ENCODE measurements at regions not wholly inside any gene's neighbourhood (a gene's known extent, or its start where the extent isn't known, plus 50 kb on each side); places are given as distances from the start of the nearest gene placed in this dataset.

DNA sequence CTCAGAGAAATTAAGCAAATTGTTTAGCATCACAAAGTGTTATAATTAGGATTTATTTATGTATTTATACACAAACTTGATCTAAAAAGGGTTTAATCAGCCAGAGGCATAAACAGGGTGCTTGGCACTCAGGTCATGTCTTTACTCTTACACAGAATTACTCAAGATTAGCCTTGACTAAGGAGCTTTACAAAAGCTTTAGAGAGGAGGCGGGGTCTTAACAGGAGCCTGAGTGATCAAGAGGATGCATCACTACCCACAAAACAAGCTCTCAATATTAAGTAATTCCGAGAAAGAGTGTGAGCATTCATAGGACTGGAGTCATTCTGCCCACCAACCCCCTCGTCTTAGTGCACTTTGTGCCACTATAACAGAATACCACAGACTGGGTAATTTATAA, 103.0 kb downstream of the SPATA19 start:
- no peaks in the 10 kb centered on the region for H3K79me1 ChIP-seq (replicated peaks; ENCODE audit: low read length, poor library complexity, severe bottlenecking)
- H3K27me3 ChIP-seq (ENCODE audit: control insufficient read depth in 1 of 2, insufficient read depth in 1 of 2, low read length in 2 of 2): no peaks in the 10 kb centered on the region
- DNase-seq: no peak
- no peak overlapping the region for H3K9ac ChIP-seq (ENCODE audit: low read length)
- H3K4me3 ChIP-seq (ENCODE audit: insufficient read depth in 1 of 2, low read depth in 1 of 2, low read length in 2 of 2): no peak overlapping the region
- WGBS: no CpG with 5 or more reads among the region's 3 CpGs
- no peak overlapping the region for H2BK15ac ChIP-seq (ENCODE audit: low read depth, poor library complexity, severe bottlenecking)
- no peak overlapping the region for H3K23ac ChIP-seq (ENCODE audit: low read length in 2 of 2)
- no peak overlapping the region for H4K91ac ChIP-seq (ENCODE audit: low read length)
- no peak overlapping the region for H4K8ac ChIP-seq (ENCODE audit: low read length)
- no peak overlapping the region for H2BK120ac ChIP-seq (ENCODE audit: low read depth, low read length)
- no peak overlapping the region for H3K14ac ChIP-seq (ENCODE audit: low read length in 2 of 2)
- no peak overlapping the region for H3K4ac ChIP-seq (ENCODE audit: low read depth in 1 of 2, low read length in 2 of 2)
- no peaks in the 10 kb centered on the region for H3K9me3 ChIP-seq (ENCODE audit: control insufficient read depth, low read length)
- no peak overlapping the region for H2BK5ac ChIP-seq (ENCODE audit: low read depth, low read length, poor library complexity, severe bottlenecking)
- no peak overlapping the region for H2BK12ac ChIP-seq (ENCODE audit: low read length in 2 of 2)
- no peak overlapping the region for H3K4me2 ChIP-seq (ENCODE audit: low read length, poor library complexity, severe bottlenecking)
- H3K36me3 ChIP-seq (ENCODE audit: control insufficient read depth in 1 of 2, insufficient read depth in 2 of 2, low read depth in 1 of 2, low read length in 2 of 2): no peaks in the 10 kb centered on the region
- no peaks in the 10 kb centered on the region for H3K4me1 ChIP-seq (ENCODE audit: control insufficient read depth, insufficient read depth, low read depth, low read length)
- H2AK5ac ChIP-seq (ENCODE audit: low read length, severe bottlenecking): no peak overlapping the region
- H3K18ac ChIP-seq (ENCODE audit: low read depth in 1 of 2, low read length in 2 of 2): no peak overlapping the region
- no peak overlapping the region for H2AFZ ChIP-seq (ENCODE audit: low read depth, low read length)
- no peak overlapping the region for H3K27ac ChIP-seq (ENCODE audit: low read length, poor library complexity, severe bottlenecking)

GRCh38 chr11:133740963-133741362, 104.3 kb downstream of the SPATA19 start:
- H2BK15ac ChIP-seq (ENCODE audit: low read depth, poor library complexity, severe bottlenecking): no peak overlapping the region
- H3K23ac ChIP-seq (ENCODE audit: low read length in 2 of 2): no peak overlapping the region
- no peak overlapping the region for H4K8ac ChIP-seq (ENCODE audit: low read length)
- H4K91ac ChIP-seq (ENCODE audit: low read length): no peak overlapping the region
- no peaks in the 10 kb centered on the region for H3K36me3 ChIP-seq (ENCODE audit: control insufficient read depth in 1 of 2, insufficient read depth in 2 of 2, low read depth in 1 of 2, low read length in 2 of 2)
- H3K4me2 ChIP-seq (ENCODE audit: low read length, poor library complexity, severe bottlenecking): no peak overlapping the region
- H2AFZ ChIP-seq (ENCODE audit: low read depth, low read length): no peak overlapping the region
- no peak overlapping the region for H3K4ac ChIP-seq (ENCODE audit: low read depth in 1 of 2, low read length in 2 of 2)
- H3K4me1 ChIP-seq (ENCODE audit: control insufficient read depth, insufficient read depth, low read depth, low read length): no peaks in the 10 kb centered on the region
- H2BK12ac ChIP-seq (ENCODE audit: low read length in 2 of 2): no peak overlapping the region
- H2AK5ac ChIP-seq (ENCODE audit: low read length, severe bottlenecking): no peak overlapping the region
- H2BK5ac ChIP-seq (ENCODE audit: low read depth, low read length, poor library complexity, severe bottlenecking): no peak overlapping the region
- H3K9ac ChIP-seq (ENCODE audit: low read length): no peak overlapping the region
- H3K27ac ChIP-seq (ENCODE audit: low read length, poor library complexity, severe bottlenecking): no peak overlapping the region
- H3K14ac ChIP-seq (ENCODE audit: low read length in 2 of 2): no peak overlapping the region
- H3K4me3 ChIP-seq (ENCODE audit: insufficient read depth in 1 of 2, low read depth in 1 of 2, low read length in 2 of 2): no peak overlapping the region
- 71% methylated on average over 11 of the region's 12 CpGs for WGBS
- no peak overlapping the region for H3K18ac ChIP-seq (ENCODE audit: low read depth in 1 of 2, low read length in 2 of 2)
- no peak for DNase-seq
- H3K79me1 ChIP-seq (replicated peaks; ENCODE audit: low read length, poor library complexity, severe bottlenecking): no peaks in the 10 kb centered on the region
- no peaks in the 10 kb centered on the region for H3K27me3 ChIP-seq (ENCODE audit: control insufficient read depth in 1 of 2, insufficient read depth in 1 of 2, low read length in 2 of 2)
- H3K9me3 ChIP-seq (ENCODE audit: control insufficient read depth, low read length): no peaks in the 10 kb centered on the region
- H2BK120ac ChIP-seq (ENCODE audit: low read depth, low read length): no peak overlapping the region

DNA sequence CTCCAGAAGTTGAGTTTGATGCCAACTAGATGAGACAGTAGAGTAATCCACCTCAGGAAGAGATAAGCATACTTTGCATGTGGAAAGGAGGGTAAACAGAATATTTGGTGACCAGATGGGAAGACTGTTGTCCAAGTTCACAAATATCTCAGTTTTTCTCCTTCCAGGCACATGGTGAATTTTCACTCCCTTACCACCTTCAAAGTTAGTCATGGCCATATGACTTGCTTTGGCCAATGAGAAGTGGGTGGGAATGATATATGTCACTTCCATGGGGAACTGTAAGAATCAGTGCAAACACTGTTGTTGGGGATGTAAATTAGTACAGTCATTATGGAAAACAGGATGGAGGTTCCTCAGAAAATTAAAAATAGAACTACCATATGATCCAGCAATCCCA, 105.8 kb downstream of the SPATA19 start:
- Histone ChIP-seq H2BK120ac (ENCODE audit: low read depth, low read length) (no peak overlapping the region), H3K79me1 (replicated peaks; ENCODE audit: low read length, poor library complexity, severe bottlenecking) (no peaks in the 10 kb centered on the region)

DNA sequence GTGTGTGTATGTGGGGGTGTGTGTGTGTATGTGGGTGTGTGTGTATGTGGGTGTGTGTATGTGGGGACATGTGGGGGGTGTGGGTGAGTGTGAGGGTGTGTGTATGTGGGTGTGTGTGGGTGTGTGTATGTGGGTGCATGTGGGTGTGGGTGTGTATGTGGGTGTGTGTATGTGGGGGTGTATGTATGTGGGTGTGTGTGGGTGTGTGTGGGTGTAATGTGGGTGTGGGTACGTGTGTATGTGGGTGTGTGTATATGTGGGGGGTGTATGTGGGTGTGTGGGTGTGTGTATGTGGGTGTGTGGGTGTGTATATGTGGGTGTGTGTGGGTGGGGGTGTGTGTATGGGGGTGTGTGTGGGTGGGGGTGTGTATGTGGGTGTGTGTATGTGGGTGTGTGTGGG, 106.7 kb downstream of the SPATA19 start:
- Histone ChIP-seq H3K4me2 (ENCODE audit: low read length, poor library complexity, severe bottlenecking) (no peak overlapping the region), H2BK5ac (ENCODE audit: low read depth, low read length, poor library complexity, severe bottlenecking) (no peak overlapping the region), H3K4ac (ENCODE audit: low read depth in 1 of 2, low read length in 2 of 2) (no peak overlapping the region), H2AFZ (ENCODE audit: low read depth, low read length) (no peak overlapping the region), H3K9me3 (ENCODE audit: control insufficient read depth, low read length) (no peaks in the 10 kb centered on the region), H3K9ac (ENCODE audit: low read length) (no peak overlapping the region), H3K27me3 (ENCODE audit: control insufficient read depth in 1 of 2, insufficient read depth in 1 of 2, low read length in 2 of 2) (no peaks in the 10 kb centered on the region), H2AK5ac (ENCODE audit: low read length, severe bottlenecking) (no peak overlapping the region), H3K79me1 (replicated peaks; ENCODE audit: low read length, poor library complexity, severe bottlenecking) (no peaks in the 10 kb centered on the region), H3K14ac (ENCODE audit: low read length in 2 of 2) (no peak overlapping the region), H4K91ac (ENCODE audit: low read length) (no peak overlapping the region), H3K27ac (ENCODE audit: low read length, poor library complexity, severe bottlenecking) (no peak overlapping the region), H3K23ac (ENCODE audit: low read length in 2 of 2) (no peak overlapping the region), H2BK120ac (ENCODE audit: low read depth, low read length) (no peak overlapping the region), H4K8ac (ENCODE audit: low read length) (no peak overlapping the region), H3K4me1 (ENCODE audit: control insufficient read depth, insufficient read depth, low read depth, low read length) (no peaks in the 10 kb centered on the region), H2BK12ac (ENCODE audit: low read length in 2 of 2) (no peak overlapping the region), H3K18ac (ENCODE audit: low read depth in 1 of 2, low read length in 2 of 2) (no peak overlapping the region), H2BK15ac (ENCODE audit: low read depth, poor library complexity, severe bottlenecking) (no peak overlapping the region), H3K4me3 (ENCODE audit: insufficient read depth in 1 of 2, low read depth in 1 of 2, low read length in 2 of 2) (no peak overlapping the region), H3K36me3 (ENCODE audit: control insufficient read depth in 1 of 2, insufficient read depth in 2 of 2, low read depth in 1 of 2, low read length in 2 of 2) (no peaks in the 10 kb centered on the region)
- 79% methylated on average over 1 of the region's 1 CpG for WGBS
- no peak for DNase-seq

More for the DNA sequence above, 105.8 kb downstream of the SPATA19 start:
- Histone ChIP-seq H2BK12ac (ENCODE audit: low read length in 2 of 2) (no peak overlapping the region), H3K27me3 (ENCODE audit: control insufficient read depth in 1 of 2, insufficient read depth in 1 of 2, low read length in 2 of 2) (no peaks in the 10 kb centered on the region), H3K14ac (ENCODE audit: low read length in 2 of 2) (no peak overlapping the region), H3K4me3 (ENCODE audit: insufficient read depth in 1 of 2, low read depth in 1 of 2, low read length in 2 of 2) (no peak overlapping the region), H3K9ac (ENCODE audit: low read length) (no peak overlapping the region), H3K4me1 (ENCODE audit: control insufficient read depth, insufficient read depth, low read depth, low read length) (no peaks in the 10 kb centered on the region), H2AK5ac (ENCODE audit: low read length, severe bottlenecking) (no peak overlapping the region), H3K9me3 (ENCODE audit: control insufficient read depth, low read length) (no peaks in the 10 kb centered on the region), H3K27ac (ENCODE audit: low read length, poor library complexity, severe bottlenecking) (no peak overlapping the region), H4K8ac (ENCODE audit: low read length) (no peak overlapping the region), H2BK15ac (ENCODE audit: low read depth, poor library complexity, severe bottlenecking) (no peak overlapping the region), H3K23ac (ENCODE audit: low read length in 2 of 2) (no peak overlapping the region), H2AFZ (ENCODE audit: low read depth, low read length) (no peak overlapping the region), H3K4ac (ENCODE audit: low read depth in 1 of 2, low read length in 2 of 2) (no peak overlapping the region), H3K18ac (ENCODE audit: low read depth in 1 of 2, low read length in 2 of 2) (no peak overlapping the region), H2BK5ac (ENCODE audit: low read depth, low read length, poor library complexity, severe bottlenecking) (no peak overlapping the region), H3K36me3 (ENCODE audit: control insufficient read depth in 1 of 2, insufficient read depth in 2 of 2, low read depth in 1 of 2, low read length in 2 of 2) (no peaks in the 10 kb centered on the region), H3K4me2 (ENCODE audit: low read length, poor library complexity, severe bottlenecking) (no peak overlapping the region), H4K91ac (ENCODE audit: low read length) (no peak overlapping the region)
- DNase-seq: no peak

Measured in mesenchymal stem cell (in vitro differentiated cells and primary cell).